ENCODE measurements at regions not wholly inside any gene's neighbourhood (a gene's known extent, or its start where the extent isn't known, plus 50 kb on each side); places are given as distances from the start of the nearest gene placed in this dataset.

DNA sequence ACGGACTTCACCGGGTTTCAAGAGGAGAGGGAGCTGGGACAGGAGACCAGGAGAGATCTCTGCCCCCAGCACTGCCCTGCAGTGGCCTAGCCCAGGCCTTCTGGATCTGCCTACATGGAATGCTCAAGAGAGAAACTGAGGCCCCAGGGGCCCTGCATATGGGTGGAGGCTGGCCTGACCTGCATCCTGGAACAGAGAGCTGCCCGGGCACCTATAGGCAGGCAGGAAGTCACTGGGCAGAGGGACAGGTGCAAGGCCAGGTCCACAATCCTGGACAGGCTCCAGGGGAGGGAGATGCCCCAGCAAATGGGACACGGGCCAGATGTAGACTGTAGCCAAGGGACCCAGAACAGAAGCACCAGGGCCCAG is 98.5 kb upstream of the RUFY1 start (continued):
- TF ChIP-seq GATAD2B (IDR thresholded peaks at IDR 0.05; ENCODE audit: borderline replicate concordance), result no peak
- no peak for TF ChIP-seq ZNF140 (CRISPR knock-in tag; IDR thresholded peaks at IDR 0.05)
- no peak for TF ChIP-seq ZNF41 (CRISPR knock-in tag; conservative IDR thresholded peaks at IDR 0.05)

DNA sequence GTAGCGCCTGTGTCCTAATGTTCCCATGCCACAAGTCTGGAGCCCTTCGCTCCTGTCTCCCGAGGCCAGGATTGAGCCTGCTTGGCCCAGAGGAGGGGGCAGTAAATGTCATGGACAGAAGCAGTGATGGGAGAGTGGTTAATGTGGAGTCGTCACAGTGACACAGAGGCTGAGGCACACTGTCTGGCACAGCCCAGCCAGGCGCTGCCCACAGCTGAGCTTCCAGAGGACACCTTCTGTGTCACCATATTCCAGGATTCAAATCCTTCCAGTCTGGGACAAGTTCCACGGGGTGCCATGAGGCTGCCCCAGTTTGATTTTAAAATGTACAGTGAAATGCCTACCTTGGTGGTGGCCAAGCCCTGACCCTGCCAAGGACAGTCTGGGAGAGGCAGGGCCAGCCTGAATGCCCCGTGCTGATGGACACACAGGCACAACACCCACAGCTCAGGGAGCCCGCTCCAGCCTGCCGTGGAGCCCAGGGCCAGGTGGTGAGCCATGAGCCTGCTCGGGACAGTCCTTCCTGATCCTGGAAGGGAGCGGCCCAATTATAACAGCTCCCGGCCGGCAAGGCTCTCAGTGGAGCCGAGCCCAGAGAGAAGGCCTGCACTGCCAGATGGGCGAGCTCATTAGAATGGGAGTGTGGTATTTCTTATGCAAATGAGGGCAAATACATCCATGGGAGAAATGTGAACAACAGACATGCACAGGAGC is 99.1 kb upstream of the RUFY1 start:
- ChIA-PET CTCF (ENCODE audit: low intra/inter-chr PET ratio) (no interaction called here), POLR2A (interaction anchor here (0.6 kb wide), 1 partner anchor 208 kb away, joined by 3 read pairs; no protein-coding TSS in a partner anchor)
- Histone ChIP-seq H3K4me1 (replicated peaks in 1 of 2; ENCODE audit: control insufficient read depth in 2 of 2, insufficient read depth in 2 of 2, low read length in 2 of 2) (no peaks in the 10 kb centered on the region; a peak in 1 of 5 replicates), H3K9me3 (replicated peaks; ENCODE audit: control insufficient read depth, insufficient read depth, low read depth, low read length) (peaks cover 1% of the 10 kb centered on the region), H3K27me3 (ENCODE audit: control insufficient read depth in 2 of 2, insufficient read depth in 2 of 2, low read length in 2 of 2) (peaks cover 0 to 4% of the 10 kb centered on the region in 2 experiments; a peak in 1 of 5 replicates), H3K79me2 (ENCODE audit: control insufficient read depth, insufficient read depth, low read length) (no peaks in the 10 kb centered on the region), H3K36me3 (ENCODE audit: control insufficient read depth, insufficient read depth, low read length) (no peaks in the 10 kb centered on the region), H4K20me1 (replicated peaks; ENCODE audit: control insufficient read depth, insufficient read depth, low read length) (no peaks in the 10 kb centered on the region), H3K4me2 (ENCODE audit: insufficient read depth, low read length) (no peak overlapping the region), H3K9me1 (ENCODE audit: control insufficient read depth, insufficient read depth, low read length) (no peaks in the 10 kb centered on the region), H2AFZ (ENCODE audit: low read depth, low read length) (no peak overlapping the region), H3K4me3 (no peak overlapping the region), H3K27ac (ENCODE audit: extremely low read depth, low read depth, low read length) (no peak overlapping the region), H3K9ac (ENCODE audit: insufficient read depth in 1 of 2, low read depth in 2 of 2, low read length in 2 of 2) (no peak overlapping the region)
- intact Hi-C loops (cut with micrococcal nuclease) (no loop called here), in situ Hi-C loops (cut with MboI) (no loop called here)
- no peak for DNase-seq (ENCODE audit: extremely low read depth in 1 of 4, low spot score in 3 of 4)
- TF ChIP-seq WHSC1 (IDR thresholded peaks at IDR 0.05; ENCODE audit: low read length) (no peak), TBL1XR1 (IDR thresholded peaks at IDR 0.05; ENCODE audit: low read length in 2 of 2) (no peak), HEY1 (CRISPR knock-in tag; IDR thresholded peaks at IDR 0.05; ENCODE audit: borderline replicate concordance) (no peak), ZNF12 (CRISPR knock-in tag; IDR thresholded peaks at IDR 0.05) (no peak), MAFK (IDR thresholded peaks at IDR 0.05; ENCODE audit: low read length) (no peak), TGIF2 (CRISPR knock-in tag; IDR thresholded peaks at IDR 0.05) (no peak), NBN (IDR thresholded peaks at IDR 0.05; ENCODE audit: low read depth) (no peak), HLTF (IDR thresholded peaks at IDR 0.05) (no peak), SMAD2 (IDR thresholded peaks at IDR 0.05; ENCODE audit: low read depth, low read length) (no peak), LEF1 (IDR thresholded peaks at IDR 0.05) (no peak), NFE2 (IDR thresholded peaks at IDR 0.05; ENCODE audit: low read depth) (no peak), ZNF274 (IDR thresholded peaks at IDR 0.05; ENCODE audit: borderline replicate concordance, low read depth, low read length) (no peak)
- TF ChIP-seq, protein P1, sequence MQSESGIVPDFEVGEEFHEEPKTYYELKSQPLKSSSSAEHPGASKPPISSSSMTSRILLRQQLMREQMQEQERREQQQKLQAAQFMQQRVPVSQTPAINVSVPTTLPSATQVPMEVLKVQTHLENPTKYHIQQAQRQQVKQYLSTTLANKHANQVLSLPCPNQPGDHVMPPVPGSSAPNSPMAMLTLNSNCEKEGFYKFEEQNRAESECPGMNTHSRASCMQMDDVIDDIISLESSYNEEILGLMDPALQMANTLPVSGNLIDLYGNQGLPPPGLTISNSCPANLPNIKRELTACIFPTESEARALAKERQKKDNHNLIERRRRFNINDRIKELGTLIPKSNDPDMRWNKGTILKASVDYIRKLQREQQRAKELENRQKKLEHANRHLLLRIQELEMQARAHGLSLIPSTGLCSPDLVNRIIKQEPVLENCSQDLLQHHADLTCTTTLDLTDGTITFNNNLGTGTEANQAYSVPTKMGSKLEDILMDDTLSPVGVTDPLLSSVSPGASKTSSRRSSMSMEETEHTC (IDR thresholded peaks at IDR 0.05), result no peak
- TF ChIP-seq, protein P2, sequence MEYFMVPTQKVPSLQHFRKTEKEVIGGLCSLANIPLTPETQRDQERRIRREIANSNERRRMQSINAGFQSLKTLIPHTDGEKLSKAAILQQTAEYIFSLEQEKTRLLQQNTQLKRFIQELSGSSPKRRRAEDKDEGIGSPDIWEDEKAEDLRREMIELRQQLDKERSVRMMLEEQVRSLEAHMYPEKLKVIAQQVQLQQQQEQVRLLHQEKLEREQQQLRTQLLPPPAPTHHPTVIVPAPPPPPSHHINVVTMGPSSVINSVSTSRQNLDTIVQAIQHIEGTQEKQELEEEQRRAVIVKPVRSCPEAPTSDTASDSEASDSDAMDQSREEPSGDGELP (CRISPR knock-in tag; IDR thresholded peaks at IDR 0.05; ENCODE audit: borderline replicate concordance), result no peak
- TF ChIP-seq, protein P3, sequence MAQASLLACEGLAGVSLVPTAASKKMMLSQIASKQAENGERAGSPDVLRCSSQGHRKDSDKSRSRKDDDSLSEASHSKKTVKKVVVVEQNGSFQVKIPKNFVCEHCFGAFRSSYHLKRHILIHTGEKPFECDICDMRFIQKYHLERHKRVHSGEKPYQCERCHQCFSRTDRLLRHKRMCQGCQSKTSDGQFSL (CRISPR knock-in tag; IDR thresholded peaks at IDR 0.05), result no peak
- TF ChIP-seq, protein P3 (tag; IDR thresholded peaks at IDR 0.05), result no peak
- TF ChIP-seq, protein P4, sequence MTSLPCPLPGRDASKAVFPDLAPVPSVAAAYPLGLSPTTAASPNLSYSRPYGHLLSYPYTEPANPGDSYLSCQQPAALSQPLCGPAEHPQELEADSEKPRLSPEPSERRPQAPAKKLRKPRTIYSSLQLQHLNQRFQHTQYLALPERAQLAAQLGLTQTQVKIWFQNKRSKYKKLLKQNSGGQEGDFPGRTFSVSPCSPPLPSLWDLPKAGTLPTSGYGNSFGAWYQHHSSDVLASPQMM (CRISPR knock-in tag; IDR thresholded peaks at IDR 0.05), result no peak
- FAIRE-seq, result no peak
- ATAC-seq, result no peak
- 3% methylated on average over 14 of the region's 15 CpGs for WGBS (ENCODE audit: insufficient coverage, low coverage, missing lambda C conversion rate)
- no TSS peak for BruUV-seq (replicated peaks)

All from K562 (cell line).